ENCODE measurements at regions not wholly inside any gene's neighbourhood (a gene's known extent, or its start where the extent isn't known, plus 50 kb on each side); places are given as distances from the start of the nearest gene placed in this dataset.

- ATAC-seq (no peak), DNase-seq (ENCODE audit: low spot score) (no peak)
- Mint-ChIP-seq H3K36me3 (no peaks in the 10 kb centered on the region), H3K4me1 (ENCODE audit: low read depth in 2 of 2) (peaks cover 3 to 9% of the 10 kb centered on the region in 2 donors), H3K4me3 (no peak overlapping the region), H3K27me3 (peaks cover 17 to 26% of the 10 kb centered on the region in 2 donors), H3K9me3 (no peaks in the 10 kb centered on the region), H3K27ac (no peak overlapping the region)
Measured at GRCh38 chr18:59086522-59086921, 53.2 kb upstream of the SEC11C start.

GRCh38 chr18:59087391-59087790, 52.3 kb upstream of the SEC11C start:
- Mint-ChIP-seq H3K36me3 (no peaks in the 10 kb centered on the region), H3K9me3 (no peaks in the 10 kb centered on the region), H3K4me3 (no peak overlapping the region), H3K4me1 (ENCODE audit: low read depth in 2 of 2) (peaks cover 3 to 9% of the 10 kb centered on the region in 2 donors), H3K27ac (no peak overlapping the region), H3K27me3 (peaks cover 14 to 26% of the 10 kb centered on the region in 2 donors)
- no peak for DNase-seq (ENCODE audit: low spot score)
- ATAC-seq: no peak

Data from natural killer cell treated with Interleukin-12 subunit alpha and Interleukin-12 subunit beta and Interleukin-15 and Interleukin-18, amount 100 ng/mL, for 72 hours (primary cell).